GDM1 (cell line): ENCODE measurements at regions not wholly inside any gene's neighbourhood (a gene's known extent, or its start where the extent isn't known, plus 50 kb on each side); places are given as distances from the start of the nearest gene placed in this dataset.
"Not testable (repeated sequence)": the region's sequence is repeated elsewhere in the genome, so short reads cannot be mapped to it uniquely, and the experiment has no call there.

Experiments
- DNase-seq: peaks from one replicate; lab custom pipeline; 2025; lab: John Stamatoyannopoulos, UW

GRCh38 chr6:101113468-101114260 is 232.5 kb upstream of the ASCC3 start:
- no peak for DNase-seq

DNA sequence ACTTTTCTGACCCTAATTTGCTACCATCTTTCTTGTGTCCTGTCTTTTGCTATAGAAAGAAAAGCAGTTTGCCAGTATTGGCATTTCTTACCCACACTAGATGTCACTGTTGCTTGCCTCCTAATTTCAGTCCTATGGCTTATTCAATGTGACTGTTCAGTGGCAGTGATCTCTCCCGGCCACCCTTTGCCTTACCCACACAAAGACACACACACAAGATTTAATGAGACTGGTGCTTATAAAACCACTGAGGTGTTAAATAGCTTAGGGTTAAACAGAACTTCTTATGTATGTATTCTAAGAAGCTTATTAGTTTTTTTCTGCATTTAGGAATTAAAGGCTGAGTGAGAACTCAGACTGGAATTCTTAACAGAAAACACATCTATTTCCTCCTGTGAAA is 233.6 kb upstream of the ASCC3 start:
- peak; percentile 4 for DNase-seq

GRCh38 chr6:101116337-101116736 is 235.2 kb upstream of the ASCC3 start:
- DNase-seq, result no peak

GRCh38 chr6:101117393-101118135 is 236.4 kb upstream of the ASCC3 start:
- DNase-seq, result no peak

DNA sequence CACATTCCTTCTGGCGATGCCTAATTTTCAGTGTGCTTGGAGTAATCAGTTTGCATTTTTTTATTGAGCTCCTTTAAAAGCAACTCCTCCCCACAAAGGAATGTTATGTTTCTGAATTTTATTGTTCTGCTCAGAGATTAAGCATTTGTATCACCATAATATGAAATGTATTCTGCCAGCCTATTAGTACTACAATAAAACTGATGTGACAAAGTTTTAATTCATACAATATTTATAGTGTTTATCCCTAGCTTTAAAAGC is 236.9 kb upstream of the ASCC3 start:
- no peak for DNase-seq

DNA sequence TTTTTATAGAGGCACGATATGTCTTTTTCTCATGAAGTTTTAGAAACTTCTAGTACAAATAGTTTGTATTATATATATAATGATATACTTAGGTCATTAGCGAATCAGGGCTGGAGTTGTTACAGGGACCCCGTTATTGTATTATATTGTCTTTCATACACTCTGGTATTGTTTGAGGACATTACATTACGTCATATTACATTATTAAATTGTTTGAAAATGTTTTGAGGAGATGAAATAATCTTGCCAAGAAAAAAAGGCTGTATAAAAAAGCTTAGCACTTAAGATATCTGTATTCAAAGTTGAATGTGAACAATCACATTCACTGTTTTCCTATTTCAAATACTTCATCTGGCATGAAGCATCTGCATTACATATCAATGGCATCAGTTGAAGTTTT is 239.6 kb upstream of the ASCC3 start:
- DNase-seq, result no peak

- no peak for DNase-seq
Measured at GRCh38 chr6:101125380-101125971, 244.3 kb upstream of the ASCC3 start.

DNA sequence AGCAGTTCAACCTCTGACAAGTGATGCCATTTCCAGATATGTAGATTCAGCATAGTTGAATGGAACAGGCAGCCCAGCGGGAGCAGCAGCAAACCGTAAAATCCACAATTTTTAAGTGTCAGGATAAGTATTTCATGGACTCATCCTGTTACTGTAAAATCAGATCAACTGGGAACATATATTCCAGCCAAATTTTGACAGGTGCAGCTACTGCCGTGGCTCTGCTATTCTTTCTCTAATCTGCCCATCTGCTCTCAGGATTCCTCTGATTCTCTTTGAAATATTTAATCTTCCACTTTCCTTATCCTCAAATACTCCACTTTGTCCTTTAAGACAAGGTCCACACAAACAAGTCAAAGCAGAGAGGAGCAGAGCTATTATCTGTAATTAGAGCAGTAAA is 245.4 kb upstream of the ASCC3 start:
- DNase-seq, result no peak

- DNase-seq, result no peak
Measured at GRCh38 chr6:101129851-101130250, 248.7 kb upstream of the ASCC3 start.

DNA sequence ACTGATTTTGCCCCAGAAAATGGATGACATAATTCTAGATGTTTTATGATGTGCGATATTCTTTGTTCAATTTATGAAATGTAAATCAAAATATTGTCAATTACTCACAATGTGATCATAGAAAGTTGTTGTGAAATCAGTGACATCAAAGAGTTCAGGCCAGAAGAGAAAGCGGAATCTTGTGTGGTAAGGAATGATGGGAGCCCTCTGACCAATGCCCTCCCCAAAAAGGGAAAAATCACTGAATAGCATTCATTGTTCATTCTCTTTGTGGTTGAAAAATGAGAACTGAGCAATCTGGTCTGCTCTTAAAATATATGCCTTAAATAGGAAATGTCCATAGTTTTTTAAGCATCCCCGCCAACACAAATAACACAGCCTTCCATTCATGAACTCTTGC is 247.1 kb upstream of the GRIK2 start:
- DNase-seq, result no peak

GRCh38 chr6:101150226-101150625 is 243.3 kb upstream of the GRIK2 start:
- DNase-seq, result no peak

DNA sequence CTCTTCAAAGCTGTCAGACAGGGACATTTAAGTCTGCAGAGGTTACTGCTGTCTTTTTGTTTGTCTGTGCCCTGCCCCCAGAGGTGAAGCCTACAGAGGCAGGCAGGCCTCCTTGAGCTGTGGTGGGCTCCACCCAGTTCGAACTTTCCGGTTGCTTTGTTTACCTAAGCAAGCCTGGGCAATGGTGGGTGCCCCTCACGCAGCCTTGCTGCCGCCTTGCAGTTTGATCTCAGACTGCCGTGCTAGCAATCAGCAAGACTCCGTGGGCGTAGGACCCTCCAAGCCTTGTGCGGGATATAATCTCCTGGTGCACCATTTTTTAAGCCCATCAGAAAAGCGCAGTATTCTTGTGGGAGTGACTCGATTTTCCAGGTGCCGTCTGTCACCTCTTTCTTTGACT is 235.9 kb upstream of the GRIK2 start:
- DNase-seq, result not testable (repeated sequence)

DNA sequence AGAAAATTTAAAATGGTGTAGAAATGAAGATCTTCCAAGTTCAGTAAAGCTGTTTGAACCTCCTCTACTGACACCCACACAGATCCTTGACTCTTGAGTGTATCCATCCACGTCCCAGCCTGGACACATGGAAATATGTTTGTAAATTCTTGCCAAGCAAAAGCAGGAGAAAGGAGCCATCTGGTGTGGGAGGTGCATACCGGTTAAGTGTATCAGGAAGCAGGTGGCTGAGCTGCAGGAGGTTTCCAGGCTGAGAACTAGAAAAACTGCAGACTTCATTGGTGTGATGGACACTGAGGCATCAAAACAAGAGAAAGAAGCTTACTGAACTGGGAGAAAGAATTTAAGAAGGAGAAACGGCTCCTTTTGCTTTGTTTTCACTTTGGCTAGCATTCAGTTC is 229.9 kb upstream of the GRIK2 start:
- no peak for DNase-seq

DNA sequence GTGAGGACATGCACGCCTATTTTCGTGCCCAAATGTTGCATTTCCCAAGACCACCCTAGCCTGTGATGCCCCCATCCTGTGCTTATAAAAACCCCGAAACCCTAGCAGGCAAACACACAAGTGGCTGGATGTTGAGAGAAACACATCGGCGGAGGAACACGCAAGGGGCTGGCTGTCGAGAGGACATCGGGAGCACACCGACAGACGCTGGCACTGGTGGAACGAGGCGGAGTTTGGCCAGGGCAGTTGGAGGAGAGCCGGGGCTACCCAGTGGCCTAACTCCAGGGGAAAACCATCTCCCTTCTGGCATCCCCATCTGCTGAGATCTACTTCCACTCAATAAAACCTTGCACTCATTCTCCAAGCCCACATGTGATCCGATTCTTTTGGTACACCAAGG is 225.9 kb upstream of the GRIK2 start:
- DNase-seq, result no peak

DNA sequence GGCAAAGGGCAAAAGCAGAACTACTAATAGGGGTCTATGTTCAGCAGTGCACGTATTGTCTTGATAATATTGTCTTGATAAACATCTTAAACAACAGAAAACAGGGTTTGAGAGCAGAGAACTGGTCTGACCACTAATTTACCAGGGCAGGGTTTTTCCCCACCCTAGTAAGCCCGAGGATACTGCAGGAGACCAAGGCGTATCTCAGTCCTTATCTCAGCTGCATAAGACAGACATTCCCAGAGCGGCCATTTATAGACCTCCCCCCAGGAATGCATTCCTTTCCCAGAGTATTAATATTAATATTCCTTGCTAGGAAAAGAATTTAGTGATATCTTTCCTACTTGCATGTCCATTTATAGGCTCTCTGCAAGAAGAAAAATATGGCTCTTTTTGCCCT is 222.5 kb upstream of the GRIK2 start:
- DNase-seq, result not testable (repeated sequence)

- DNase-seq, result no peak
Measured at GRCh38 chr6:101178748-101179147, 214.8 kb upstream of the GRIK2 start.

- no peak for DNase-seq
Measured at GRCh38 chr6:101181006-101181405, 212.5 kb upstream of the GRIK2 start.

DNA sequence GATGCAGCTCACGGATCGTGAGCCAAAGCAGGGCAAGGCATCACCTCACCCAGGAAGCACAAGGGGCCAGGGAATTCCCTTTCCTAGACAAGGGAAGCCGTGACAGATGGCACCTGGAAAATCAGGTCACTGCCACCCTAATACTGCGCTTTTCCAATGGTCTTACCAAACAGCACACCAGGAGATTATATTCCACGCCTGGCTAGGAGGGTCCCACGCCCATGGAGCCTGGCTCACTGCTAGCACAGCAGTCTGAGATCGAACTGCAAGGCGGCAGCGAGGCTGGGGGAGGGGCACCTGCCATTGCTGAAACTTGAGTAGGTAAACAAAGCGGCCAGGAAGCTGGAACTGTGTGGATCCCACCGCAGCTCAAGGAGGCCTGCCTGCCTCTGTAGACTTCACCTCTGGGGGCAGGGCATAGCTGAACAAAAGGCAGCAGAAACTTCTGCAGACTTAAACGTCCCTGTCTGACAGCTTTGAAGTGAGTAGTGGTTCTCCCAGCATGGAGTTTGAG is 205.2 kb upstream of the GRIK2 start:
- DNase-seq, result not testable (repeated sequence)

GRCh38 chr6:101195588-101195987 is 197.9 kb upstream of the GRIK2 start:
- no peak for DNase-seq

- no peak for DNase-seq
Measured at GRCh38 chr6:101199441-101199840, 194.1 kb upstream of the GRIK2 start.

GRCh38 chr6:101202867-101203374 is 190.6 kb upstream of the GRIK2 start:
- DNase-seq, result no peak

DNA sequence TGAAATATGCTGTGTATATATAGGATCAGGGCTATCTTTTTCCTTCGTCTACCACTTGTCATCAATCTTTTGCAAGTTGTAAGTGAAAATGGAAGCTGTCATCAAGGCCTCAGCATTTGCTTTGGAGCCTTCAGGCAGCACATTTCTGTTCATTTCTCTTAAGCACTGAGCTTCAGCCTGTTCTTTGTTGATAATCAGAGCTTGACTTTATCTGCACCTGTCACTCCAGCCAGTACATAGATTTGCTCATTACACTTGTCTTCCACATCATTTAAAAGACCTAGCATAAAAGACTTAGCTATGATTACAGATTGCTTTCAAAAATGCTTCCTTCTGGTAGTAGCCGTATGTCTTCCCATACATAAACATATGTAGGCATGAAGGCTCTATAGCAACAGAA is 189.8 kb upstream of the GRIK2 start:
- DNase-seq, result no peak

DNA sequence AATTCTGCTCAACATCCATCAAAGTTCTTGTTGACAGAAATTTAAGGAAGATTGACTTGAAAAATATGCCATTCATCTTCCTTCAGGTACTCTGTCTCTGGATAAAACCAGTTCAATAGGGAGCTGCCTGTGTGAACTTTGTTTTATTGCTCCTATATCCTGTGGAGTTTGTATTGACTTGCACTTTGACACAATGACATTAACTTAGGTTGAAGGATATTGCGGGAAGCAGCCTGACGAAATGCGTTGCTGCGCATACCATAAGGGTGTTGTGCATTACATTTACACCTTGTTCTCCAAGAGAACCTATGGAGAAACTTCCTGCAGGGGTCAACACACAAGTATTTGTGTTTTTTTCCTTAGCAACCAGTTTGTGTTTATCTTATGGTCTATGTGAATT is 185.4 kb upstream of the GRIK2 start:
- DNase-seq, result no peak
